HG03354 (cell line): ENCODE measurements at regions not wholly inside any gene's neighbourhood (a gene's known extent, or its start where the extent isn't known, plus 50 kb on each side); places are given as distances from the start of the nearest gene placed in this dataset.

Experiments
- ATAC-seq: cut with Tn5 transposase; IDR thresholded peaks from one replicate; pipeline ENCODE4 v1.9.1; 2021; ENCODE audit warnings: mild to moderate bottlenecking; ENCODE audit not compliant: unreplicated experiment, poor library complexity, severe bottlenecking

- no peak for ATAC-seq
Observed at GRCh38 chr21:15352009-15352408, 287.2 kb upstream of the NRIP1 start.

DNA sequence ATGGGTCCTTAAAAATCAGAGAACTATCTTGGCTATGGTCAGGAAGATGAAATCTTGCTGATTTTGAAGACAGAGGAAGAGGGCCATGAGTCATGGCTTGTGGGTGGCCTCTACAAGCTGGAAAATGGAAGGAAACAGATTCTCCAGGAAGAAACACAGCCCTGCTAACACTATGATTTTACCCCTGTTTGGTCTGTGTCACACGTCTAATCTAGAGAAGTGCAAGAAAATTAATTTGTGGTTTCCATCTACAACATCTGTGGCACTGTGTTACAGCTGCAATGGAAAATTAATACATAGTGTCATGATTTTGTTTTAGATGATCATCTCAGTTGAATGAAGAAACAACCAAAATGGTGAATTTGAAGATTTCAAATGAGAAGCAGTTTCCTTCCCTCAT, 288.7 kb upstream of the NRIP1 start:
- ATAC-seq = no peak

DNA sequence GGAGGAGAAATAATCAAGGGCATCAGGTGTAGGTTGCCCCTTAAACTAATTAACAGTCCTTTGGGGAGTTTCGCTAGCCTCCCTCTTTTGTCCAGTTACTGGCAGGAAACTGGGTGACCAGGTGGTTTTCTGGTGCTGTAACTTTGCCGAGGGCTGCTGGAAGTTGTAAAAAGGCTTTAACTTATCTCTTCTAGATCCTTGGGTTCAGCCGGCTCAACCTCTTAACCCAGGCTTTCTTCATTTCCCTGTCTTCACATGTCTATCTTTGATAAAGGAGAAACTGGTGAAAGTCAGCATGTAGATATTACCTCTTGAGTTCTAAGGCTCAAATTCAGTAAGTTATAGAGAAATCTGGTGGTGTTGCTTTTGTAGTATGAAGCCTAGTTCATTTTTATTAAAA, 289.7 kb upstream of the NRIP1 start:
- ATAC-seq = no peak

- ATAC-seq = no peak
Observed at GRCh38 chr21:15355066-15355465, 290.3 kb upstream of the NRIP1 start.

- ATAC-seq = no peak
Observed at GRCh38 chr21:15359251-15359650, 294.5 kb upstream of the NRIP1 start.

GRCh38 chr21:15362458-15362857, 297.7 kb upstream of the NRIP1 start:
- no peak for ATAC-seq

DNA sequence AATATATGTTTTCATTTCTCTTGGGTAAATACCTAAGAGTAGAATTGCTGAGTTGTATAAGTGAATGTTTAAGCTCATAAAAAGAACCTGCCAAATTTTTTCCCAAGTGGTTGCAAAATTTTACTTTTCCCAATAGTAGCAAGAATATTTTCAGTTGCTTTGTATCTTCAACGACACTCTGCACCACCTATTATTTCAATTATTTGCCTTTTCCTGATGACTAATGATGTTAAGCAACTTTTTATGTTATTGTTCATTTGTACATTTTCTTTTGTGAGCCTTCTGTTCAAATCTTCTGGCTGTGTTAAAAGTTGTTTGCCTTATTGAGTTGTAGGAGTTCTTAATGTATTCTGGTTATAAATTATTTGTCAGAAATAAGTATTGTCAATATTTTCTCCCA, 299.1 kb upstream of the NRIP1 start:
- no peak for ATAC-seq

DNA sequence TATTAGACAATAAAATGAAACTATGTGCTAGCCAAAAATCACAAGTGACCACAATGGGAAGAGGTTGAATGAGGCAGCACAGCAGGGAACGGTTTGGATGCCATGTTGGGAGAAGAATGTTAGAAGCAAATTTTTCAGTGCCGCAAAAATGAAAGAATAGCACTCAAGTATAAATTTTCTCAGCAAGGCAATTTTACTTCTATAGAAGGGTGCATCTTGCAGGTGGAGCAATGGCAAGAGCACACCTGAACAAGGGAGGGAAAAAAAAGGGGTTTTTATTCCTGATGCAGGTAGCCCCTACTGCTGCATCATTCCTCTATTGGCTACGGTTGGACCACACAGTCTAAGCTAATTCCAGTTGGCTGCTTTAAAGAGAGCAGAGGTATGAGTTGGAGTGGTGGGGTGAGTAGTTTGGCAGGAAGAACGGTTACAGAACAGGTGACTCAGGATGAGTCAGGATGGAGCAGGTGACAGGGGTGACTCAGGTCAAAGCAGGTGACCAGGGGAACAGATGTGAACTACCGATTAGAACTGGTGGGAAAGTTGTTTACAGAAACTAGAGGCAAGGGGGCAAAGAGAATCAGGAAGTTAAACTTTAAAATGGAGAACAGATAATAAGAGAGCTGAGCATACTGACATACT, 301.1 kb upstream of the NRIP1 start:
- no peak for ATAC-seq

DNA sequence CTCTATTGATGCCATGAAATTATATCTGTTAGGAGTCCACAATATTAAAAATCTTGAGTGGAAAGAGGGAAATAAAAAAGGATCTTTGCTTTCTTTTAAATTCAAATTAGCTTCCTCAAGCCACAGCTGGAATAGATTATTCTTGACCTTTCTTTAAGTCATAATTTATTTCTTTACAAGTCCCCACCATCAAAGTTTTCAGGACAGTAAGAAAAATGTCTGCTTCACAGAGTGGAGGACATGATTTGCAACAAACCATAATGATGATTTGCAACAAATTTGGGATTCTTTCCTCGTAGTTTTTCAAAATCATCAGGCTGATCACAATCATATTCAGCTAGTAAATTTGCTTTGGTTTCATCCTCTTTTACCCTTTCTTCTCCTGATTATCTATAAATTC, 301.8 kb upstream of the NRIP1 start:
- no peak for ATAC-seq

DNA sequence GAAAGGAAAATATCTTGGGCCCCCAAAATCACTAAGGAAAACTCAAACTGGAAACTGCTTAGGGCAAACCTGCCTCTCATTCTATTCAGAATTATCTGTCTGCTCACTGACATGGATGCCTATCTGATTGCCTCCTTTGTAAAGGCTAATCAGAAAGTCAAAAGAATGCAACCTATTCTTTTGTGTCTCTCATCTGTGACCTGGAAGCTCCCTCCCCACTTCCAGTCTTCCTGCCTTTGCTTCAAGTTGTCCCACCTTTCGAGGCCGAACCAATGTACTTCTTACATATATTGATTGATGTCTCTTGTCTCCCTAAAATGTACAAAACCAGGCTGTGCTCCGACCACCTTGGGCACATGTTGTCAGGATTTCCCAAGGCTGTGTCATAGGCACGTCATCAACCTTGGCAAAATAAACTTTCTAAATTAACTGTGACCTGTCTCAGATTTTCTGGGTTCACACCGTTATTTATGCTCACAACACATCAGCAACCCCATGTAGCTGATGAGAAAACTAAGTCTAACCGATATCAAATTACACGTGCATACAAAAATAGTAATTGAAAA, 302.3 kb upstream of the NRIP1 start:
- no peak for ATAC-seq

- ATAC-seq = no peak
Observed at GRCh38 chr21:15370462-15370975, 305.7 kb upstream of the NRIP1 start.

DNA sequence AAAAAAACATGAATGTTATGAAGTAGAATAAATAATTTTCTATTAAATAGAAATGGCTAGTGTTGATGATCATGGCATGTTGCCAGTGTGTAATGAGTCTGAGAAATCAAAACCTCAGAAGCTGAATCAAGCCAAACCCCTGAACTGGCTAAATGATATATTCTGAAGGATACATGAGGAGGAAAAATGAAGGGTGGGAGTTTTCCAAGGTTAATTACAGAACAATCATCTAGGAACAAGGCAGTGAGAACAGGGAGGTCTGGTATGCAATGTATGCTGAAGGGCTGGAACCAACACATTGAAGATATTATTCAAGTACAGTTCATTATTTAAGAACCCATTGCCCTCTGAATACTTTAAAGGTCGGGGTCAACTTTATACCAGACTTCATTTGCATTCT, 309.1 kb upstream of the NRIP1 start:
- ATAC-seq = no peak

DNA sequence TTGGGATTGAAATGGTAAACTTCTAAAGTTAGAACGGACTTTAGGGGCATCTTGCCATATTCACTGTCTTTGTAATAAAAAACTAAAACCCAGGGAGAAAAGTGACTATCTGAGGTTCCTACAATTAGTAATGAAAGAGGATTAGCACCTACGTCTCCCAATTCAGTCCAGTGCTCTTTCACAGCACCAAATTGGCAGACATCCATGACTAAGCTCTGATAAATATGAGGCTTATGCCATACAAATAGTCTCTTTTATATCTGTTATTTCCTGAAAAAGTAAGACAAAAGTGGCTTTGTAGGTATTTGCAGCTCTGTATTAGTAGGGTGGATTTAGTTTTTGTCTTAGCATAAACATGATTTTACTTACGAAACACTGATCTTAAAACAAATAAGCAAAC, 315.0 kb upstream of the NRIP1 start:
- no peak for ATAC-seq

DNA sequence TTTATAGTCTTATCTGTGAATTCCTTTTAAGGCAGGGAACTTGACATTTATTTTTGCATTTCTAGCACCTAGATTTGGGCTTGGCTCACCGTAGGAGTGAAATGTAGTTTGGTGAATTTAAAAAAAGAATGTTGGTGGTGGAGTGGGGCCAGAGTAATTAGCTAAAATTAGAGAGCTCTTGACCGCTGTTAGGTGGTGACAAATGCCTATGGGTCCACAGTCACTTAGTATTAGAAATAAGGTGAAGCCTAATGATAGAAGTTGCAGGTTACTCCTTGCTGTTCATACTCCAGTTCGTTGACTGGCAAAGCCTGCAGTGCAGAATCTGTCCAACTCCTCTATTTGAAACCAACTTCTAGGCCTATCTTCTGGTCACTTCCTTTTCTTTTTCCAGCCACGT, 318.8 kb upstream of the NRIP1 start:
- no peak for ATAC-seq

DNA sequence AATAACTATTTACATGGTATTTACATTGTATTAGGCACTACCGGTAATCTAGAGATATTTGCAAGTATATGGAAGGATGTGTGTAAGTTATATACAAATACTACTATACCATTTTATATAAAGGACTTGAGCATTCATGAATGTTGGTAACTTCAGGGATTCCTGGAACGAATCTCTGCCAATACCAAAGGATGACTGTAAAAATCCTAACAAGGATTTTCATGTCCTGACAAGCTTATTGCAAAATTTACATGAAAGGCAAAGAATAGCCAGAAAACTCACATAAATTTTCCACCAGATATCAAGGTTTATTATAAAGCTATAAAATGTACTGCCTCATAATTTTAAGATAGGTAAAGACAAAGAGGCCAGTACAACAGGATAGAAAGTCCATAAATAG, 325.2 kb upstream of the NRIP1 start:
- ATAC-seq = no peak

DNA sequence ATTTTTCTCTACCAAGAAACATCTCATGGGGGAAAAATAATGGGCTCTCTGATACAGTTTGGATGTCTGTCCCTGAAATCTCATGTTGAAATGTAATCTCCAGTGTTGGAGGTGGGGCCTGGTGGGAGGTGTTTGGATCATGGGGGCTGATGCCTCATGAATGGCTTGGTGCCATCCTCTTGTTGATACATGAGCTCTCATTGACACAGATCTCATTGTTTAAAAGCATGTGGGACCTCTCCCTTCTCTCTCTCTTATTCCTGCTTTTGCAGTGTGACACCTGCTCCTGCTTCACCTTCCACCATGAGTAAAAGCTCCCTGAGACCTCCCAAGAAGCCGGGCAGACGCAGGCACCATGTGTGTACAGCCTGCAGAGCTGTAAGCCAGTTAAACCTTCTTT, 332.5 kb upstream of the NRIP1 start:
- ATAC-seq = no peak

DNA sequence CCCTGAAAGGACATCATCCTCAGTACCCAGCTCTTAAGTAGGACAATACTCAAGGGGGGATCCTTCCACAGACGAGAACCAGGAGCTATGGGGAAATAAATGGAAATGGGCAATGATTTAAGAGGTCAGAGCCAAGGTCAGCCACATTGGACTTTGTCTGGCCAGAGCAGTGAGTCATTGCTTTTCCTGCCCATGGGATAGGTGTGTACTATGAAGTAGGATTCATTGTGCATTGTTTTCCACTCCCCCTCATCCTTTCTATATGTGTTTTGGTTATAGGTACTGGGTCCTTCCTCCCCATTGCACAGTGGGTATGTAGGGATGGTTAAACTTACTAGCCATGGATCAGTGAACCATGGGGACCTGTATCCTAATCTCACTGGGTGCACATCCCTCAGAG, 328.9 kb upstream of the USP25 start:
- ATAC-seq = no peak

DNA sequence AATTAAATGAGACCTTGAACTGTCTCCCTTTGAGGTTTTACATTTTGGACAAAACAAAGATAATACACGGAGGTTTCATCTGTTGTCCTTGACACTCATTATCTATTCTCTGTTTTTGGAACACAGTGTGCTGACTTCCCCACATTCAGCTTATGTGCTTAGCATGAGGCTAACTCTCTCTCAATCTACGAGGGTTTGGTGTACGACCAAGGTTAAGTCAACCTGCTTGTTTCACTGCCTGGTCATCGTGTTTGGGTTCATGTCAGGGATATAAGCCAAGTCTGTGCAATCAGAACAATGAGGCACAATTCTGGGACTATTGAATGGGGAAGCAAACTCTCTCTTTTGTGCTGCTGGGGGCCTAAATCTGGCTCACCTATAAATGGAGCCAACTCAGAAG, 328.5 kb upstream of the USP25 start:
- ATAC-seq = no peak

DNA sequence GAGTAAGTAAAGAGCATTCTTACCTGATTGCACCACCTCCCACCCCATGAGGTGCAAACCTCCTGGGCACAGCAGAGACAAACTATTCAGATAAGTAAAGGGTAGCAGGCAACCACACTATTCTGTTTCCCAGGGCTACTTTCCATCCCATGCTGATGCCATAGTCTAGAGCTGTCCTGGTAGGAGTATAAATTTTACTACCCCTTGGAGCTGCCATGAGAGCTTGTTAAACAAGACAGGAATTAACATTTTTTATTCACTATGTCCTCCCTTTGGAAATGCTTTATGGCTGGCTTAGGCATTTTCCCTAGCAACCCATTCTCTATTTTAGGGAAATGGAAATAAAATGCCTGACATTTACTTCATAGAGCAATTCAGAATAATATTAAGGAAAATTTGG, 324.6 kb upstream of the USP25 start:
- ATAC-seq = no peak

DNA sequence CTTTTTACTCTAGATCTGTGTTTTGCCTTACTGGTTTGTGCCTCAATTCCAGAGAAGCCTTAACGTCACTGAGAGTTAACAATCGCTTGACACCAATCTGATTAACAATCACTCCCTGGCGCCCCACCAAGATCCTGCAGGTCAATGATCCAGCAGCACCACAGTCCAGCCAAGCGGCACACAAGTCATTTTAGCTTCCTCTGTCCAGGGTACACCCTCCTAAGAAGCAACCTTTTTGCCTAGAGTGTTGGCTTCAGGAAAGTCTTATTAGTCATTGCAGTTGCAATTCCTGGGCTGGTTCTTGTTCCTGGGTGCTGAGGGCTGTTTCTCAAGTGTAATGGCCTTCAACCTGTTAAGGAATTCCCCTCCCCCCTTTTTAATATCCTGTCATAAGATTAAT, 323.0 kb upstream of the USP25 start:
- no peak for ATAC-seq

DNA sequence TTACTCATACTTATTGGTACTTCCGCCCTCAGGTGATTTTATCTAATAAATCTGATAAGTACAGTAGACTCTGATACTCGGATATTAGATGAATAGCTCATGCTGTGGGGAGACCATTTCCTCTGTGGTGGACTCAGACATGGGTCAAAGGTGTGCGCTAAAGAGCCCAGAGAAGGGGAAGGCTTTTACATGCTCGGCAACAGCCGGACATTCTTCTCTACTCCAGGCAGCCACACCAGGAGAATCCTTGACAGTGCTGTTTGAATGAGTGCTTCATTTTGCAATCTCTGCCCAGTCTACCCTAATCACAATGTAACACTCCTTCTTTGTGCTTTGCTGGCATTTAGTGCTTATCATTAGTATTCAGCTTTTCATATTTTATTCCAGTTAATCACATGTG, 322.2 kb upstream of the USP25 start:
- no peak for ATAC-seq

DNA sequence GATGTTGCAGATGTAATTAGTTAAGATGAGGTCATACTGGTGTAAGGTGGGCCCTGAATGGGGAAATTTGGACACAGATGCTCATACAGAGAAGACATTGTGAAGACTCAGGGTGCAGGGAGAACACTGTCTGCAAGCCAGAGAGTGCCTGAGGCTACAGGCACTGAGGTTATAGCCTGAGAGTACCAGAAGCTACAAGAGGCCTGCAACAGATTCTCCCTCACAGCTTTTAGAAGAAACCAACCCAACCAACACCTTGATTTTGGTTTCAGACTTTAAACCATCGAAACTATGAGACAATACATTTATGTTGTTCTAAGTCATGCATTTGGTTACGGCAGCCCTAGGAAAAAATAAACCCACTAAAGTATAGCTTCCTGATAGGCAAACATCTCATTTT, 321.7 kb upstream of the USP25 start:
- ATAC-seq = no peak
